ENCODE measurements at regions not wholly inside any gene's neighbourhood (a gene's known extent, or its start where the extent isn't known, plus 50 kb on each side); places are given as distances from the start of the nearest gene placed in this dataset.

DNA sequence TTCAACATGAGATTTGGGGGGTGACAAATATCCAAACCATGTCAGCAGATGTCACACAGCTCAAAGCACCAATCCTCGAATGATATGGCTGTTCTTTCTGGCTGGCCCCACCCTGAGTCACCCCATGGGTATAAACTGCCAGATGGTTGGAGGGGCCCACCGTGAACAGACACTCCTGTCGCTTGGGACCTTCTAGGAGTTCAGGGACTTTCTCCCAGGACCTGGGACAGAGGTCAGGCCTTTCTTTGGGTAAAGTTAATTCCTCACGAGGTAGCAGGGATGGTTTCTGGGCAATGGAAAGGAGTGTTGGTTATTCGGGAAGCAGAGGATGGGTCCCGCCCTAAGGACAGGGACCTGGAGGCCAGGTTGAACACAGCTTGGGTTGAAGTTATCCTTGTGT lies 262.0 kb downstream of the ACTR3B start:
- intact Hi-C loops (cut with DNase I; ENCODE audit: low total_unique reads) = no loop called here
- Histone ChIP-seq H3K9me3 (peaks cover 0 to 12% (median 3%) of the 10 kb centered on the region in 4 donors), H3K36me3 (no peaks in the 10 kb centered on the region), H3K27me3 (no peaks in the 10 kb centered on the region), H3K27ac (no peak overlapping the region), H3K4me3 (no peak overlapping the region), H3K4me1 (no peaks in the 10 kb centered on the region)
- no peak for DNase-seq
- 75 to 85% (median 78%) methylated on average over 6 of the region's 6 CpGs for WGBS, 5 donors
- TF ChIP-seq EP300 (IDR thresholded peaks at IDR 0.05) (no peak), POLR2AphosphoS5 (IDR thresholded peaks at IDR 0.05) (no peak)
- TF ChIP-seq, protein P1, sequence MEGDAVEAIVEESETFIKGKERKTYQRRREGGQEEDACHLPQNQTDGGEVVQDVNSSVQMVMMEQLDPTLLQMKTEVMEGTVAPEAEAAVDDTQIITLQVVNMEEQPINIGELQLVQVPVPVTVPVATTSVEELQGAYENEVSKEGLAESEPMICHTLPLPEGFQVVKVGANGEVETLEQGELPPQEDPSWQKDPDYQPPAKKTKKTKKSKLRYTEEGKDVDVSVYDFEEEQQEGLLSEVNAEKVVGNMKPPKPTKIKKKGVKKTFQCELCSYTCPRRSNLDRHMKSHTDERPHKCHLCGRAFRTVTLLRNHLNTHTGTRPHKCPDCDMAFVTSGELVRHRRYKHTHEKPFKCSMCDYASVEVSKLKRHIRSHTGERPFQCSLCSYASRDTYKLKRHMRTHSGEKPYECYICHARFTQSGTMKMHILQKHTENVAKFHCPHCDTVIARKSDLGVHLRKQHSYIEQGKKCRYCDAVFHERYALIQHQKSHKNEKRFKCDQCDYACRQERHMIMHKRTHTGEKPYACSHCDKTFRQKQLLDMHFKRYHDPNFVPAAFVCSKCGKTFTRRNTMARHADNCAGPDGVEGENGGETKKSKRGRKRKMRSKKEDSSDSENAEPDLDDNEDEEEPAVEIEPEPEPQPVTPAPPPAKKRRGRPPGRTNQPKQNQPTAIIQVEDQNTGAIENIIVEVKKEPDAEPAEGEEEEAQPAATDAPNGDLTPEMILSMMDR (IDR thresholded peaks at IDR 0.05) = no peak

DNA sequence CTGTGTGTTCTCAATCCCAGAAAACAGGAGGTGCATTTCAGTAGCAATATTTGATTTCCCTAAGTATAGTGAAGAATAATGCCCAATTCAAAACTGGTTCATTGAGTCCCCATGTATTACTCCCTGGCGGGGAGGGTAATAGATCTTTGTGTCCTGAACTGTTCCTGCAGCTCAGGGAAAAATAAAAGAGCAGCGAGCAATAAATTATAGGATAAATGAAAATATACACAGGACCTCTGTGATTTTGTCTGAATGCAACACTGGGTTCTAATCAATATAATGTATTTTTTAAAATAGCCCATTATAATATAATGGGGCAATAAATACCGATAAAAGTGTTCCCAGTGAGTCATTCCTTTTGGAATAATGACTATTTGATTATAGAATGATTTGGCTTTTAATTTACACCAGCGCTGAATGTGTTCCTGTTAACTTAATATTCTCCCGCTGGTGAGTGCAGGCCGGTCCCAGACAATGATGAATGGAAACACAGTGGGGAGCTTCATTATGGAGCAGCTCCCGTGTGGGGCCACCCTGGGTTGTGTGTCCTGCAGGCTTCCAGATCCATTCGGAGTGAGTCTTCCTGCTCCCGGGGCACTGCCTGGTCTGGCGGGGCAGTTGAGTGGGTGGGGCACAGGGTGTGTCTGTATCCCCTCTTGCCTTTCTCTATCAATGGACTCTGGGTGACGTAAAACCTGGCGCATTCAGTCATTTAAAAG lies 263.1 kb downstream of the ACTR3B start:
- Histone ChIP-seq H3K4me3 (no peak overlapping the region), H3K9me3 (peaks cover 0 to 12% (median 3%) of the 10 kb centered on the region in 4 donors), H3K36me3 (no peaks in the 10 kb centered on the region), H3K27ac (no peak overlapping the region), H3K4me1 (no peaks in the 10 kb centered on the region), H3K27me3 (no peaks in the 10 kb centered on the region)
- intact Hi-C loops (cut with DNase I; ENCODE audit: low total_unique reads) = no loop called here
- 48 to 68% (median 61%) methylated on average over 10 to 12 of the region's 12 CpGs for whole genome bisulfite sequencing, 5 donors
- DNase-seq = no peak
- TF ChIP-seq POLR2A (IDR thresholded peaks at IDR 0.05) (no peak), EP300 (IDR thresholded peaks at IDR 0.05) (no peak), POLR2AphosphoS5 (IDR thresholded peaks at IDR 0.05) (no peak)
- TF ChIP-seq, protein P1 (IDR thresholded peaks at IDR 0.05) = no peak

DNA sequence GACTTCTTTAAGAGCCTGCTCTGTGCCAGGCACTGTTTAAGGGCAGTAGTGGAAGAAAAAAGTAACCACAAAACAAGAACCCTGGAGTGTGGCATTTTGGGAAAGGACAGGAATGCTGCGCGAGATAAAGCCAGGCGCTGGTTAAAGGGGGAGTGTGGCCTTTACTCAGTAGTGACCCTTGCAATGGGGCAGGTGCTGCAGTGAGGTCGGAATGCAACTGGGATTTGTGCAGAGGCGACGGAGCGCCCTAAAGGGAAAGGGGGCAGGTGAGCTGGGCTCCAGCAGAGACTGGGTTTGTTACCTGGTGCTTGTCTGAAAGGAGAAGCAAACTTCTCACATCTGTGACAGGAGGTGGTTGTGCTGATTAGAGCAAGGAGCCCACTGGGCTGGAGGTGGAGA lies 263.6 kb downstream of the ACTR3B start:
- Histone ChIP-seq H3K27ac (no peak overlapping the region), H3K4me3 (no peak overlapping the region), H3K4me1 (no peaks in the 10 kb centered on the region), H3K36me3 (no peaks in the 10 kb centered on the region), H3K27me3 (no peaks in the 10 kb centered on the region), H3K9me3 (peaks cover 0 to 12% (median 3%) of the 10 kb centered on the region in 4 donors)
- intact Hi-C loops (cut with DNase I; ENCODE audit: low total_unique reads) = no loop called here
- no peak for DNase-seq
- no peak for TF ChIP-seq POLR2A (IDR thresholded peaks at IDR 0.05)
- WGBS, 5 donors = 48 to 73% (median 58%) methylated on average over 7 of the region's 7 CpGs

DNA sequence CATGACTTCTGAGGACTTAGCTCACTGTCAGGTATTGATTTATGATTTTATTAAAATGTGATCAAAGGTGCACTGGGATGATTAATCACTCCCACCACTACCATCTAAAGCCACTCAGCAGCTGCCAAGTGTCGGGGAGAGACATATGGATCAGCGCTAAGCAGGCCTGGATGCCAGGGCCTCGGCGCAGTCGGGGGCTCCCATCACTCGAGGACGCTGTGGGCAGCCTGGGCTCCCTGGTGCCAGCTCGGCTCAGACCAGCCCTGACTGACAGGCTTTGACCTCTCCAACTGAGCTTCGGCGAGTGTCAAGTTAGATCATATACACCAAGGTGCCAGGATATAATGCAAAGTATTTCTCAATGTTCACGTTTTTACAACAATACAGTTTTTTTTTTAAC lies 267.7 kb downstream of the ACTR3B start:
- TF ChIP-seq EP300 (IDR thresholded peaks at IDR 0.05) (no peak), POLR2A (IDR thresholded peaks at IDR 0.05) (no peak), POLR2AphosphoS5 (IDR thresholded peaks at IDR 0.05) (no peak)
- TF ChIP-seq, protein P1 (IDR thresholded peaks at IDR 0.05) = no peak
- Histone ChIP-seq H3K4me3 (no peak overlapping the region), H3K4me1 (no peaks in the 10 kb centered on the region), H3K9me3 (no peaks in the 10 kb centered on the region), H3K36me3 (no peaks in the 10 kb centered on the region), H3K27ac (no peak overlapping the region), H3K27me3 (no peaks in the 10 kb centered on the region)
- no peak for DNase-seq
- intact Hi-C loops (cut with DNase I; ENCODE audit: low total_unique reads) = no loop called here
- 83 to 89% (median 87%) methylated on average over 11 of the region's 11 CpGs for WGBS, 5 donors

DNA sequence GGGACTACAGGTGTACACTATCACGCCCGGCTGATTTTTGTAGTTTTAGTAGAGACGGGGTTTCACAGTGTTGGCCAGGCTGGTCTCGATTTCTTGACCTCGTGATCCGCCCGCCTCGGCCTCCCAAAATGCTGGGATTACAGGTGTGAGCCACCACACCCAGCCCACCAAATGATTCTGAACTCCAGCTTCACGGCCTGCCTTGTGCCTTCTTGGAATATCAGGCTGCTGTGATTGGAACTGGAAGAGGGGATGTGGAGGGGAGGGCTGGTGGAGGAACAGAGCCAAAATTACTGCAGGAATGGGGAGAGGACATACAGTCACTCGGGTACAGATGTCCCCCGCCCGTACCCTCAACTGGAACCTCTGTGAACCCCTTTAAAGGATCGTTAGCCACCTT lies 268.4 kb downstream of the ACTR3B start:
- WGBS, 5 donors = 88 to 93% (median 91%) methylated on average over 13 of the region's 13 CpGs
- intact Hi-C loops (cut with DNase I; ENCODE audit: low total_unique reads) = no loop called here

More for the DNA sequence above, 268.4 kb downstream of the ACTR3B start:
- DNase-seq = no peak
- no peak overlapping the region for H3K4me3 ChIP-seq
- H3K4me1 ChIP-seq = no peaks in the 10 kb centered on the region
- H3K9me3 ChIP-seq = no peaks in the 10 kb centered on the region
- no peaks in the 10 kb centered on the region for H3K36me3 ChIP-seq
- H3K27me3 ChIP-seq = no peaks in the 10 kb centered on the region
- TF ChIP-seq POLR2AphosphoS5 (IDR thresholded peaks at IDR 0.05) (no peak), POLR2A (IDR thresholded peaks at IDR 0.05) (no peak), EP300 (IDR thresholded peaks at IDR 0.05) (no peak)
- TF ChIP-seq, protein P1 (IDR thresholded peaks at IDR 0.05) = no peak
- no peak overlapping the region for H3K27ac ChIP-seq
